Prostate gland (tissue), 2 donors: ENCODE measurements at regions not wholly inside any gene's neighbourhood (a gene's known extent, or its start where the extent isn't known, plus 50 kb on each side); places are given as distances from the start of the nearest gene placed in this dataset.

Experiments
- DNase-seq: peaks from one replicate; pipeline ENCODE4 v3.0.0-alpha.2; 2019; ENCODE audit warnings: low spot score
- H3K27ac ChIP-seq, 2 donors: fragments of 200-600 bp; sonication (generic); 2 replicates each; pipeline ENCODE4 v1.5.1; 2017 to 2019
- H3K27me3 ChIP-seq: fragments of 200-600 bp; sonication (generic); replicated peaks from 2 replicates; pipeline ENCODE4 v1.5.1; 2019; ENCODE audit not compliant: insufficient read depth
- H3K36me3 ChIP-seq, 2 donors: fragments of 200-600 bp; sonication (generic); 1 replicate in 1 of 2; 2 replicates in 1 of 2; pipeline versions ENCODE4 v1.5.1 to v1.8.1; 2017 to 2019
- H3K4me1 ChIP-seq: fragments of 200-600 bp; sonication (generic); replicated peaks from 2 replicates; pipeline ENCODE4 v1.5.1; 2019
- H3K4me3 ChIP-seq, 2 donors: fragments of 200-600 bp; sonication (generic); 2 replicates each; pipeline ENCODE4 v1.5.1; 2017 to 2019
- H3K9me3 ChIP-seq: fragments of 200-600 bp; sonication (generic); 2 replicates; pipeline ENCODE4 v1.5.1; 2017
- CTCF ChIP-seq, 4 experiments: fragments of 200-600 bp in 2 of 4; fragments of 450-650 bp in 2 of 4; sonication (generic) in 2 of 4; IDR thresholded peaks; 1 replicate in 3 of 4; 2 replicates in 1 of 4; pipeline ENCODE4 v1.5.1; 2016 to 2019; ENCODE audit warnings: antibody characterized with exemption in 4 of 4, mild to moderate bottlenecking in 2 of 4, moderate library complexity in 2 of 4
- POLR2A ChIP-seq: fragments of 450-650 bp; IDR thresholded peaks from one replicate; pipeline ENCODE4 v1.6.1; 2016; ENCODE audit warnings: antibody characterized with exemption, mild to moderate bottlenecking
- POLR2AphosphoS5 ChIP-seq: sonication (generic); formaldehyde crosslinking; IDR thresholded peaks from one replicate; pipeline ENCODE4 v1.6.1; 2017; ENCODE audit warnings: antibody characterized with exemption
- WGBS: methylation state at CpG from one replicate; pipeline ENCODE4 v1.1.5; 2018; 5-methylcytosine and 5-hydroxymethylcytosine counted together
- intact Hi-C: fragments of 100-400 bp; cut with DNase I; formaldehyde crosslinking; loops from one replicate; pipeline ENCODE4 v1.14.2; 2022

- intact Hi-C loops: no loop called here
- TF ChIP-seq POLR2A: no peak
- no peak for TF ChIP-seq CTCF (IDR thresholded peaks at IDR 0.05)
- no peak for TF ChIP-seq POLR2AphosphoS5
- H3K27me3 ChIP-seq: no peaks in the 10 kb centered on the region
- H3K4me1 ChIP-seq: no peaks in the 10 kb centered on the region
- WGBS: 6% methylated on average over 3 of the region's 3 CpGs
- H3K27ac ChIP-seq: no peak overlapping the region
- H3K9me3 ChIP-seq: no peaks in the 10 kb centered on the region
- DNase-seq: peak; percentile 28
- no peak overlapping the region for H3K4me3 ChIP-seq
- no peaks in the 10 kb centered on the region for H3K36me3 ChIP-seq
These were observed 87.8 kb upstream of the S1PR1 start for GRCh38 chr1:101148980-101149379.

DNA sequence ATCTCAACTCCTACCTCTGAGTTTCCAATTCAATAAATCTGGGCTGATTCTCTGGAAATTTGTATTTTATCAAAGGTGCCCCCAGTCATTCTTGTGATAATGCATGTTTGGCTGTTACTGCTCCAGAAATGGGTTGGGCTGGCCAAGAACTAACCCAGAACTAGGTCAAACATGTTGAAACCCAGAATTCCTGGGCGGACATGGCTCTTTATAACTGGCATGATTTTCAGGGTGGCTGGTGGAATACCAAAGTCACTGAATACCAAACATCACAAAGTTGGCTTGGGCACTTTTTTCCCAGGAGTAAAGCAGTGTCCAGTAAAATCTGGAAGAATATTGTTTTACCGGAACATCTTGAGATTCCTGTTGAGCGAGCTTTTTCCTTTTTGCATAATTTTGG, 89.4 kb upstream of the S1PR1 start:
- no peak for DNase-seq
- TF ChIP-seq POLR2A (no peak), CTCF (IDR thresholded peaks at IDR 0.05) (no peak), POLR2AphosphoS5 (no peak)
- Histone ChIP-seq H3K9me3 (no peaks in the 10 kb centered on the region), H3K4me3 (no peak overlapping the region), H3K36me3 (no peaks in the 10 kb centered on the region), H3K4me1 (no peaks in the 10 kb centered on the region), H3K27ac (no peak overlapping the region), H3K27me3 (no peaks in the 10 kb centered on the region)
- intact Hi-C loops: no loop called here
- WGBS: 22% methylated on average over 3 of the region's 3 CpGs

DNA sequence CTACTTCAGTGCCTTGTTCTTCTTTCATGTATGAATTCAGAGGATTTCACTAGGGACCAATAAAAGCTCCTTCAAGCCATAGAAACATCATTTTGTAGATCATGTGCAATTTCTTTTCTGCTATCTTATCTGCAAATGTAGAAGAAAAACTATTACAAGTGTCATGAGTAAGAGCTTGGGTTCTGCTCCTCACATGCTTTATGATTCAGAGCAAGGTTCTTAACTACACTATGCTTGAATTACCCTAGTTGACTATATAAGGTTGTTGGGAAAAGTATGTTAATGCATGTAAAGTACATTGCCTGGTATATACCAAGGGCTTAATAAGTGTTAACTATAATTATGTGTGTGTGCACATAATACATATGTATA, 91.4 kb upstream of the S1PR1 start:
- H3K27ac ChIP-seq: no peak overlapping the region
- H3K36me3 ChIP-seq: no peaks in the 10 kb centered on the region
- no peaks in the 10 kb centered on the region for H3K4me1 ChIP-seq
- DNase-seq: no peak
- no peaks in the 10 kb centered on the region for H3K27me3 ChIP-seq
- H3K9me3 ChIP-seq: no peaks in the 10 kb centered on the region
- intact Hi-C loops: no loop called here
- TF ChIP-seq POLR2A (no peak), CTCF (IDR thresholded peaks at IDR 0.05) (no peak), POLR2AphosphoS5 (no peak)
- H3K4me3 ChIP-seq: no peak overlapping the region

GRCh38 chr1:101144671-101145448, 92.0 kb upstream of the S1PR1 start:
- Histone ChIP-seq H3K27me3 (no peaks in the 10 kb centered on the region), H3K9me3 (no peaks in the 10 kb centered on the region), H3K36me3 (no peaks in the 10 kb centered on the region), H3K4me1 (no peaks in the 10 kb centered on the region), H3K4me3 (no peak overlapping the region), H3K27ac (no peak overlapping the region)
- intact Hi-C loops: no loop called here
- TF ChIP-seq CTCF (IDR thresholded peaks at IDR 0.05): no peak
- TF ChIP-seq POLR2A: no peak
- no peak for TF ChIP-seq POLR2AphosphoS5
- 88% methylated on average over 5 of the region's 5 CpGs for WGBS
- no peak for DNase-seq

GRCh38 chr1:101142244-101142643, 94.6 kb upstream of the S1PR1 start:
- TF ChIP-seq CTCF (IDR thresholded peaks at IDR 0.05) (no peak), POLR2AphosphoS5 (no peak), POLR2A (no peak)
- Histone ChIP-seq H3K27me3 (no peaks in the 10 kb centered on the region), H3K27ac (no peak overlapping the region), H3K36me3 (no peaks in the 10 kb centered on the region), H3K9me3 (no peaks in the 10 kb centered on the region), H3K4me1 (no peaks in the 10 kb centered on the region), H3K4me3 (no peak overlapping the region)
- DNase-seq: no peak
- 96% methylated on average over 1 of the region's 1 CpG for WGBS
- intact Hi-C loops: no loop called here
